ENCODE measurements at regions not wholly inside any gene's neighbourhood (a gene's known extent, or its start where the extent isn't known, plus 50 kb on each side); places are given as distances from the start of the nearest gene placed in this dataset.

DNA sequence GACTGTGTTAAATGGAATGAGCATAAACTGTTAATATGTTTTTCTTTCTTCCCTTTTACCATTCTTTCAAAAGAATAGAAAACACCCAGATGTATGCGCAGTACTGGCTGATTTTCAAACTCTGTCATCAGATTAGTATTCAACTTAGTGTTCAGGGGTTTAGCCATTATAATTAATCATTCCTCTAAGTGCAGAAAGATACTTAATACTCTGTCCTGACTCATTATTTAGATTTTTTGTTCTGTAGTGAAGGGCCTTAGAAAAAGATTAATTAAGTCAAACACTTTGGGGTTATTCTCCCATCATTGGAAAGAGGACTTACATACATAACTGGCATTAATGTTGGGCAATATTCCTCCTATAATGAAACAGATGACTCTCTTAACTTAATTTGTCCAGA, 1316.7 kb upstream of the SLC10A2 start:
- TF ChIP-seq, protein P1, sequence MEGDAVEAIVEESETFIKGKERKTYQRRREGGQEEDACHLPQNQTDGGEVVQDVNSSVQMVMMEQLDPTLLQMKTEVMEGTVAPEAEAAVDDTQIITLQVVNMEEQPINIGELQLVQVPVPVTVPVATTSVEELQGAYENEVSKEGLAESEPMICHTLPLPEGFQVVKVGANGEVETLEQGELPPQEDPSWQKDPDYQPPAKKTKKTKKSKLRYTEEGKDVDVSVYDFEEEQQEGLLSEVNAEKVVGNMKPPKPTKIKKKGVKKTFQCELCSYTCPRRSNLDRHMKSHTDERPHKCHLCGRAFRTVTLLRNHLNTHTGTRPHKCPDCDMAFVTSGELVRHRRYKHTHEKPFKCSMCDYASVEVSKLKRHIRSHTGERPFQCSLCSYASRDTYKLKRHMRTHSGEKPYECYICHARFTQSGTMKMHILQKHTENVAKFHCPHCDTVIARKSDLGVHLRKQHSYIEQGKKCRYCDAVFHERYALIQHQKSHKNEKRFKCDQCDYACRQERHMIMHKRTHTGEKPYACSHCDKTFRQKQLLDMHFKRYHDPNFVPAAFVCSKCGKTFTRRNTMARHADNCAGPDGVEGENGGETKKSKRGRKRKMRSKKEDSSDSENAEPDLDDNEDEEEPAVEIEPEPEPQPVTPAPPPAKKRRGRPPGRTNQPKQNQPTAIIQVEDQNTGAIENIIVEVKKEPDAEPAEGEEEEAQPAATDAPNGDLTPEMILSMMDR (IDR thresholded peaks at IDR 0.05; ENCODE audit: borderline replicate concordance, extremely low read depth, low read length, poor library complexity, severe bottlenecking) = no peak
- TF ChIP-seq EZH2 (IDR thresholded peaks at IDR 0.05; ENCODE audit: borderline replicate concordance, low read depth, low read length, severe bottlenecking) = no peak
